ENCODE measurements at regions not wholly inside any gene's neighbourhood (a gene's known extent, or its start where the extent isn't known, plus 50 kb on each side); places are given as distances from the start of the nearest gene placed in this dataset.

GRCh38 chr6:21928827-21929226, 335.3 kb downstream of the SOX4 start:
- TF ChIP-seq YY1 (IDR thresholded peaks at IDR 0.05; ENCODE audit: low read depth) (no peak), EZH2phosphoT487 (IDR thresholded peaks at IDR 0.05; ENCODE audit: borderline replicate concordance, low read depth) (no peak)
